H1 (cell line): ENCODE measurements at regions not wholly inside any gene's neighbourhood (a gene's known extent, or its start where the extent isn't known, plus 50 kb on each side); places are given as distances from the start of the nearest gene placed in this dataset.

ENCODE experiments used
- ASH2L ChIP-seq: fragments of 200-600, 300-600 bp; sonication (generic); IDR thresholded peaks from one replicate; pipeline ENCODE4 v1.7.1; 2017; ENCODE audit warnings: low read length
- CBX8 ChIP-seq: fragments of 300-800, 300-1000 bp; sonication (generic); IDR thresholded peaks from 2 replicates; pipeline ENCODE4 v1.7.1; 2016; ENCODE audit warnings: low read depth, low read length, borderline replicate concordance
- EZH2 ChIP-seq: fragments of 200-600 bp; sonication (generic); IDR thresholded peaks from 2 replicates; pipeline ENCODE4 v1.7.1; 2012; ENCODE audit warnings: low read depth, mild to moderate bottlenecking, moderate library complexity, low read length, inconsistent platforms; ENCODE audit not compliant: severe bottlenecking
- JUND ChIP-seq: IDR thresholded peaks from 2 replicates; pipeline ENCODE4 v1.6.1; 2011; ENCODE audit warnings: mild to moderate bottlenecking, improper control_type of control experiment, low read length
- RFX5 ChIP-seq: IDR thresholded peaks from 2 replicates; pipeline ENCODE4 v1.6.1; 2011; ENCODE audit warnings: low read depth, low read length, improper control_type of control experiment, borderline replicate concordance
- YY1 ChIP-seq: IDR thresholded peaks from 2 replicates; pipeline ENCODE4 v1.6.1; 2011; ENCODE audit warnings: low read depth, mild to moderate bottlenecking, low read length
- TF ChIP-seq, protein P1 (sequence below): IDR thresholded peaks from 2 replicates; pipeline ENCODE4 v1.6.1; 2011; ENCODE audit warnings: low read depth, mild to moderate bottlenecking, low read length; ENCODE audit not compliant: insufficient read depth

DNA sequence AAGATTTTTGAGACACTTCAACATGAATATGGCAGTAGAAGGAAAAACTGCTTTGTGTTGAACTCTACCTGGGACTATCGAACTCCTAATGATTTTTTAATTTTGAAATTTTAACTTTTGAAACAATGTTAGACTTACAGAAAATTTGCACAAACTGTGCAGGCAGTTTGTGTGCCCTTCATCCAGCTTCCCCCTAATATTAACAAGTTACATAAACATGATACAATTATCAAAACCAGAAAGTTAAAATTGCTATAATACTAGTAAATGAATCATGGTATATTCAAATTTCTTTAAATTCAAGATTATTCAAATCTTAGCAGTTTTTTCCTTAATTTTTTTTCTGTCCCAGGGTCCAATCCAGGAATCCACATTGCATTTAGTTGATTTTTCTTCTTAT lies 278.9 kb downstream of the ADGRL2 start (continued):
- TF ChIP-seq, protein P1, sequence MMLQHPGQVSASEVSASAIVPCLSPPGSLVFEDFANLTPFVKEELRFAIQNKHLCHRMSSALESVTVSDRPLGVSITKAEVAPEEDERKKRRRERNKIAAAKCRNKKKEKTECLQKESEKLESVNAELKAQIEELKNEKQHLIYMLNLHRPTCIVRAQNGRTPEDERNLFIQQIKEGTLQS, result no peak
- TF ChIP-seq RFX5 (no peak), CBX8 (no peak), JUND (no peak), YY1 (no peak), ASH2L (no peak), EZH2 (no peak)
- TF ChIP-seq, all 59 proteins: peak for 0
